PC-9 (cell line): ENCODE measurements at regions not wholly inside any gene's neighbourhood (a gene's known extent, or its start where the extent isn't known, plus 50 kb on each side); places are given as distances from the start of the nearest gene placed in this dataset.

ENCODE experiments used
- CTCF ChIP-seq: fragments of 200-600 bp; sonication (generic); conservative IDR thresholded peaks from 2 replicates; pipeline ENCODE4 v1.6.1; 2017; ENCODE audit warnings: mixed run types, antibody characterized with exemption, mild to moderate bottlenecking, moderate library complexity
- EZH2 ChIP-seq: fragments of 200-600 bp; sonication (generic); IDR thresholded peaks from 2 replicates; pipeline ENCODE4 v1.8.0; 2017; ENCODE audit warnings: antibody characterized with exemption, low read depth

GRCh38 chr7:156099085-156099484 lies 286.8 kb upstream of the SHH start:
- TF ChIP-seq CTCF (no peak), EZH2 (no peak)
